ENCODE measurements at regions not wholly inside any gene's neighbourhood (a gene's known extent, or its start where the extent isn't known, plus 50 kb on each side); places are given as distances from the start of the nearest gene placed in this dataset.

- peaks cover 24% of the 10 kb centered on the region for H3K27me3 ChIP-seq (ENCODE audit: low read depth, low read length)
- H3K9me3 ChIP-seq (ENCODE audit: insufficient read depth, low read length) = no peaks in the 10 kb centered on the region
- no peak overlapping the region for H3K9ac ChIP-seq (ENCODE audit: low read length)
- no peak overlapping the region for H2AFZ ChIP-seq (ENCODE audit: low read depth, low read length)
- no peak overlapping the region for H3K4me2 ChIP-seq (ENCODE audit: low read length)
- H3K27ac ChIP-seq (ENCODE audit: low read length) = no peak overlapping the region
- no peak overlapping the region for H3K4me3 ChIP-seq (ENCODE audit: low read length)
- H3K36me3 ChIP-seq (replicated peaks; ENCODE audit: low read depth, low read length) = no peaks in the 10 kb centered on the region
- H4K20me1 ChIP-seq (ENCODE audit: insufficient read depth, low read length) = no peaks in the 10 kb centered on the region
- peaks cover under 1% of the 10 kb centered on the region; the same call in 1 of the 2 replicates for H3K4me1 ChIP-seq (ENCODE audit: low read length)
- no peaks in the 10 kb centered on the region for H3K79me2 ChIP-seq (ENCODE audit: low read length)
- no peak for TF ChIP-seq EZH2phosphoT487 (IDR thresholded peaks at IDR 0.05; ENCODE audit: low read depth)
Observed at GRCh38 chr16:73185737-73186136, 137.8 kb upstream of the ZFHX3 start.

DNA sequence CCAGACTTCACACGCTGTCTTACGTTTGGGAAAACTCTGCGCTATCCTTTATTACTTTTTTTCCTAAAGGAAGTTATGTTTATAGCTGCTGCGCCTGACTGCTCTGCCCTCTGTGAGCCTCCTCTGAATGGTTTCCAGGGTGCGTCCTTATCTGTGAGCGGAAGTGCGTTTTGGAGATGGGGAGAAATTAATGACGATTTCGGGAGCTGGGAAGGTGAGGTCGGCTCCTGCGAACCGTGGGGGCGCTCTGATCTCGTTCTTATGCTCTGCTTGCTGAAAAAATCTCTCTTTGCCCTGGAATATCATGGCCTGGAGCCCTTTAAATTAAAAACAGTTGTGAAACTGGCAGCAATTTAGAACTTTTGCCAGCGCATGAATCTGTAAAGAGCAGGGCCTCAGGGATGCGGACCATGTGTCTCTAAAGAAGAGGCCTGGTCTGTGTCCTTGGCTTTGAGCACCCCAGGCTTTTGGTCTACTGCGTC, 135.7 kb upstream of the ZFHX3 start:
- H3K79me2 ChIP-seq (ENCODE audit: low read length) = no peaks in the 10 kb centered on the region
- H3K9ac ChIP-seq (ENCODE audit: low read length) = no peak overlapping the region
- no peak overlapping the region for H3K4me3 ChIP-seq (ENCODE audit: low read length)
- no peaks in the 10 kb centered on the region for H3K4me1 ChIP-seq (ENCODE audit: low read length)
- TF ChIP-seq, protein P1, sequence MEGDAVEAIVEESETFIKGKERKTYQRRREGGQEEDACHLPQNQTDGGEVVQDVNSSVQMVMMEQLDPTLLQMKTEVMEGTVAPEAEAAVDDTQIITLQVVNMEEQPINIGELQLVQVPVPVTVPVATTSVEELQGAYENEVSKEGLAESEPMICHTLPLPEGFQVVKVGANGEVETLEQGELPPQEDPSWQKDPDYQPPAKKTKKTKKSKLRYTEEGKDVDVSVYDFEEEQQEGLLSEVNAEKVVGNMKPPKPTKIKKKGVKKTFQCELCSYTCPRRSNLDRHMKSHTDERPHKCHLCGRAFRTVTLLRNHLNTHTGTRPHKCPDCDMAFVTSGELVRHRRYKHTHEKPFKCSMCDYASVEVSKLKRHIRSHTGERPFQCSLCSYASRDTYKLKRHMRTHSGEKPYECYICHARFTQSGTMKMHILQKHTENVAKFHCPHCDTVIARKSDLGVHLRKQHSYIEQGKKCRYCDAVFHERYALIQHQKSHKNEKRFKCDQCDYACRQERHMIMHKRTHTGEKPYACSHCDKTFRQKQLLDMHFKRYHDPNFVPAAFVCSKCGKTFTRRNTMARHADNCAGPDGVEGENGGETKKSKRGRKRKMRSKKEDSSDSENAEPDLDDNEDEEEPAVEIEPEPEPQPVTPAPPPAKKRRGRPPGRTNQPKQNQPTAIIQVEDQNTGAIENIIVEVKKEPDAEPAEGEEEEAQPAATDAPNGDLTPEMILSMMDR (IDR thresholded peaks at IDR 0.05; ENCODE audit: low read depth, low read length) = no peak
- TF ChIP-seq EZH2phosphoT487 (IDR thresholded peaks at IDR 0.05; ENCODE audit: low read depth) = no peak
- peaks cover 14% of the 10 kb centered on the region for H3K27me3 ChIP-seq (ENCODE audit: low read depth, low read length)
- no peaks in the 10 kb centered on the region for H3K9me3 ChIP-seq (ENCODE audit: insufficient read depth, low read length)
- no peak overlapping the region for H3K27ac ChIP-seq (ENCODE audit: low read length)
- H3K4me2 ChIP-seq (ENCODE audit: low read length) = no peak overlapping the region
- no peaks in the 10 kb centered on the region for H3K36me3 ChIP-seq (replicated peaks; ENCODE audit: low read depth, low read length)
- H2AFZ ChIP-seq (ENCODE audit: low read depth, low read length) = no peak overlapping the region
- no peaks in the 10 kb centered on the region for H4K20me1 ChIP-seq (ENCODE audit: insufficient read depth, low read length)

- Histone ChIP-seq H4K20me1 (ENCODE audit: insufficient read depth, low read length) (no peaks in the 10 kb centered on the region), H3K79me2 (ENCODE audit: low read length) (no peaks in the 10 kb centered on the region), H3K4me3 (ENCODE audit: low read length) (no peak overlapping the region), H3K4me2 (ENCODE audit: low read length) (no peak overlapping the region), H2AFZ (ENCODE audit: low read depth, low read length) (no peak overlapping the region), H3K27ac (ENCODE audit: low read length) (no peak overlapping the region), H3K4me1 (ENCODE audit: low read length) (no peaks in the 10 kb centered on the region), H3K9me3 (ENCODE audit: insufficient read depth, low read length) (no peaks in the 10 kb centered on the region), H3K9ac (ENCODE audit: low read length) (no peak overlapping the region), H3K27me3 (ENCODE audit: low read depth, low read length) (peaks cover 3% of the 10 kb centered on the region; the same call in 1 of the 2 replicates), H3K36me3 (replicated peaks; ENCODE audit: low read depth, low read length) (no peaks in the 10 kb centered on the region)
- TF ChIP-seq EZH2phosphoT487 (IDR thresholded peaks at IDR 0.05; ENCODE audit: low read depth) = no peak
- TF ChIP-seq, protein P1 (IDR thresholded peaks at IDR 0.05; ENCODE audit: low read depth, low read length) = no peak
Observed at GRCh38 chr16:73179705-73180331, 131.9 kb upstream of the ZFHX3 start.

- Histone ChIP-seq H4K20me1 (ENCODE audit: insufficient read depth, low read length) (no peaks in the 10 kb centered on the region), H3K79me2 (ENCODE audit: low read length) (no peaks in the 10 kb centered on the region), H3K27ac (ENCODE audit: low read length) (no peak overlapping the region), H3K27me3 (ENCODE audit: low read depth, low read length) (peaks cover 3% of the 10 kb centered on the region; the same call in 1 of the 2 replicates), H2AFZ (ENCODE audit: low read depth, low read length) (no peak overlapping the region), H3K9ac (ENCODE audit: low read length) (no peak overlapping the region), H3K4me2 (ENCODE audit: low read length) (no peak overlapping the region), H3K9me3 (ENCODE audit: insufficient read depth, low read length) (no peaks in the 10 kb centered on the region), H3K4me3 (ENCODE audit: low read length) (no peak overlapping the region), H3K4me1 (ENCODE audit: low read length) (no peaks in the 10 kb centered on the region), H3K36me3 (replicated peaks; ENCODE audit: low read depth, low read length) (no peaks in the 10 kb centered on the region)
- no peak for TF ChIP-seq EZH2phosphoT487 (IDR thresholded peaks at IDR 0.05; ENCODE audit: low read depth)
- TF ChIP-seq, protein P1 (IDR thresholded peaks at IDR 0.05; ENCODE audit: low read depth, low read length) = no peak
Observed at GRCh38 chr16:73177729-73178295, 129.9 kb upstream of the ZFHX3 start.
